HCT116 (cell line): ENCODE measurements at regions not wholly inside any gene's neighbourhood (a gene's known extent, or its start where the extent isn't known, plus 50 kb on each side); places are given as distances from the start of the nearest gene placed in this dataset.

Source experiments
- ATAC-seq: fragments of 200-7000 bp; cut with Tn5 transposase; 2 replicates; pipeline ENCODE4 v1.9.1; 2020; ENCODE audit warnings: mild to moderate bottlenecking, moderate library complexity
- BruUV-seq: library from RNA; stranded (reverse); fragments of 400-500 nt; replicated peaks from 2 replicates; lab custom pipeline; 2021; lab: Mats Ljungman, UMichigan
- CTCF ChIA-PET: fragments of 300-600 bp; sonication (Branson Sonifier 250); formaldehyde crosslinking; loops from one replicate; lab custom pipeline; 2021; ENCODE audit warnings: antibody characterized with exemption; lab: Charles Lee
- POLR2A ChIA-PET: fragments of 300-600, 350-600 bp; sonication (Branson Sonifier 250); formaldehyde crosslinking; loops from one replicate; lab custom pipeline; 2021; ENCODE audit warnings: antibody characterized with exemption; lab: Charles Lee
- RAD21 ChIA-PET, 2 experiments: fragments of 300-600 bp; sonication (Branson Sonifier 250); formaldehyde crosslinking; loops; one replicate each; lab custom pipeline; 2023; ENCODE audit warnings: low total read pairs in 2 of 2; ENCODE audit not compliant: uncharacterized antibody in 2 of 2, unreplicated experiment in 2 of 2, low non-redundant PET in 1 of 2; lab: Charles Lee
- DNase-seq: peaks from one replicate; pipeline ENCODE4 v3.0.0-alpha.2; 2010; ENCODE audit warnings: low read depth, low spot score
- H2AFZ ChIP-seq: fragments of 200-600 bp; shearing (Covaris generic), sonication (generic); 2 replicates; pipeline ENCODE4 v1.6.1; 2017; ENCODE audit warnings: low read depth, mixed run types, mixed read lengths, antibody characterized with exemption, low read length; ENCODE audit not compliant: poor library complexity, severe bottlenecking
- H3K27ac ChIP-seq: 2 replicates; pipeline ENCODE4 v1.5.1; 2012; ENCODE audit warnings: low read depth, low read length
- H3K27me3 ChIP-seq: fragments of 200-600 bp; sonication (generic); 2 replicates; pipeline ENCODE4 v1.6.1; 2016; ENCODE audit warnings: mixed run types, low read length, mixed read lengths; ENCODE audit not compliant: insufficient read depth
- H3K36me3 ChIP-seq, 2 experiments: fragments of 200-500 bp in 1 of 2; fragments of 200-600 bp in 1 of 2; sonication (Bioruptor generic) in 1 of 2; sonication (generic) in 1 of 2; 2 replicates each; pipeline versions ENCODE4 v1.5.1 to v1.6.1; 2014 to 2016; ENCODE audit warnings: low read length in 2 of 2, inconsistent platforms in 1 of 2, mixed read lengths in 1 of 2, mixed run types in 1 of 2; ENCODE audit not compliant: insufficient read depth in 2 of 2, control insufficient read depth in 1 of 2
- H3K4me1 ChIP-seq, 2 experiments: fragments of 200-600 bp in 1 of 2; sonication (generic) in 1 of 2; 2 replicates each; pipeline versions ENCODE4 v1.5.1 to v1.6.1; 2012 to 2017; ENCODE audit warnings: low read length in 2 of 2, inconsistent platforms in 1 of 2, mild to moderate bottlenecking in 1 of 2, mixed read lengths in 1 of 2, mixed run types in 1 of 2, moderate library complexity in 1 of 2; ENCODE audit not compliant: insufficient read depth in 2 of 2, control insufficient read depth in 1 of 2
- H3K4me2 ChIP-seq: fragments of 200-600 bp; sonication (generic); 2 replicates; pipeline ENCODE4 v1.6.1; 2017; ENCODE audit warnings: mixed run types, low read length, mixed read lengths
- H3K4me3 ChIP-seq, 2 experiments: fragments of 200-600 bp in 1 of 2; sonication (generic) in 1 of 2; replicated peaks in 1 of 2; 2 replicates each; pipeline ENCODE4 v1.5.1; 2011 to 2016; ENCODE audit warnings: low read length in 2 of 2, control low read depth in 1 of 2, low read depth in 1 of 2, mild to moderate bottlenecking in 1 of 2, mixed read lengths in 1 of 2, mixed run types in 1 of 2
- H3K79me2 ChIP-seq: fragments of 200-600 bp; sonication (generic); 2 replicates; pipeline ENCODE4 v1.6.1; 2017; ENCODE audit warnings: mild to moderate bottlenecking, mixed run types, low read length, moderate library complexity, mixed read lengths; ENCODE audit not compliant: insufficient read depth
- H3K9ac ChIP-seq: fragments of 200-600 bp; sonication (generic); 2 replicates; pipeline ENCODE4 v1.6.1; 2016; ENCODE audit warnings: low read length, mixed read lengths
- H3K9me2 ChIP-seq: fragments of 200-600 bp; sonication (generic), shearing (Covaris generic); 2 replicates; pipeline ENCODE4 v1.6.1; 2017; ENCODE audit warnings: mixed run types, mild to moderate bottlenecking, moderate library complexity; ENCODE audit not compliant: insufficient read depth
- H3K9me3 ChIP-seq, 2 experiments: fragments of 200-500 bp in 1 of 2; fragments of 200-600 bp in 1 of 2; sonication (Bioruptor generic) in 1 of 2; sonication (generic) in 1 of 2; 2 replicates each; pipeline ENCODE4 v1.6.1; 2014 to 2017; ENCODE audit warnings: low read length in 2 of 2, mixed read lengths in 2 of 2, inconsistent platforms in 1 of 2, low read depth in 1 of 2, mild to moderate bottlenecking in 1 of 2, mixed run types in 1 of 2, moderate library complexity in 1 of 2; ENCODE audit not compliant: control insufficient read depth in 1 of 2, insufficient read depth in 1 of 2
- H4K20me1 ChIP-seq: fragments of 200-600 bp; sonication (generic), shearing (Covaris generic); 2 replicates; pipeline ENCODE4 v1.6.1; 2017; ENCODE audit warnings: mixed run types, mild to moderate bottlenecking, moderate library complexity; ENCODE audit not compliant: insufficient read depth
- EGR1 ChIP-seq: IDR thresholded peaks from 2 replicates; pipeline ENCODE4 v1.6.1; 2012; ENCODE audit warnings: low read depth
- ELF1 ChIP-seq: IDR thresholded peaks from 2 replicates; pipeline ENCODE4 v1.6.1; 2012; ENCODE audit warnings: low read depth, borderline replicate concordance
- EZH2 ChIP-seq: fragments of 200-600 bp; sonication (generic); IDR thresholded peaks from 2 replicates; pipeline ENCODE4 v1.6.1; 2017; ENCODE audit warnings: antibody characterized with exemption, mixed run types
- EZH2phosphoT487 ChIP-seq: fragments of 200-600 bp; IDR thresholded peaks from 2 replicates; pipeline ENCODE4 v1.6.1; 2018; ENCODE audit warnings: antibody characterized with exemption, borderline replicate concordance
- FOSL1 ChIP-seq: IDR thresholded peaks from 2 replicates; pipeline ENCODE4 v1.6.1; 2012; ENCODE audit warnings: low read depth
- JUND ChIP-seq: IDR thresholded peaks from 2 replicates; pipeline ENCODE4 v1.6.1; 2012
- POLR2A ChIP-seq: IDR thresholded peaks from 2 replicates; pipeline ENCODE4 v1.7.0; 2011; ENCODE audit warnings: borderline replicate concordance; ENCODE audit not compliant: insufficient read depth, insufficient read length; ENCODE audit errors: extremely low read depth
- POLR2AphosphoS5 ChIP-seq: IDR thresholded peaks from 2 replicates; pipeline ENCODE4 v1.6.1; 2011; ENCODE audit warnings: mild to moderate bottlenecking, low read depth, low read length, moderate library complexity
- RAD21 ChIP-seq: IDR thresholded peaks from 2 replicates; pipeline ENCODE4 v1.6.1; 2012; ENCODE audit warnings: low read depth, mild to moderate bottlenecking
- REST ChIP-seq: IDR thresholded peaks from 2 replicates; pipeline ENCODE4 v1.6.1; 2012; ENCODE audit warnings: low read depth
- SIN3A ChIP-seq: IDR thresholded peaks from 2 replicates; pipeline ENCODE4 v1.6.1; 2012; ENCODE audit warnings: low read depth
- SP1 ChIP-seq: IDR thresholded peaks from 2 replicates; pipeline ENCODE4 v1.6.1; 2012; ENCODE audit warnings: low read depth
- SRF ChIP-seq: IDR thresholded peaks from 2 replicates; pipeline ENCODE4 v1.6.1; 2012; ENCODE audit warnings: low read depth
- ZBTB33 ChIP-seq: IDR thresholded peaks from 2 replicates; pipeline ENCODE4 v1.6.1; 2011; ENCODE audit warnings: mild to moderate bottlenecking, low read length, moderate library complexity; ENCODE audit not compliant: insufficient replicate concordance; ENCODE audit errors: extremely low read depth
- ZFX ChIP-seq: fragments of 450-650 bp; IDR thresholded peaks from 2 replicates; pipeline ENCODE4 v1.6.1; 2017
- ZNF274 ChIP-seq: fragments of 200-500 bp; sonication (Bioruptor generic); IDR thresholded peaks from 2 replicates; pipeline ENCODE4 v1.6.1; 2014; ENCODE audit warnings: mild to moderate bottlenecking, low read depth, low read length, inconsistent platforms
- intact Hi-C: fragments of 100-400 bp; cut with micrococcal nuclease; formaldehyde crosslinking; loops from 2 replicates; pipeline ENCODE4 v1.10.0; 2022
- TF ChIP-seq, protein P1 (sequence below), 3 experiments: fragments of 200-600 bp in 1 of 3; sonication (generic) in 1 of 3; IDR thresholded peaks in 2 of 3; conservative IDR thresholded peaks in 1 of 3; 2 replicates each; pipeline ENCODE4 v1.5.1; 2012 to 2017; ENCODE audit warnings: low read depth in 2 of 3, low read length in 2 of 3, antibody characterized with exemption in 1 of 3, borderline replicate concordance in 1 of 3, control low read depth in 1 of 3, mild to moderate bottlenecking in 1 of 3, mixed read lengths in 1 of 3, mixed run types in 1 of 3, moderate library complexity in 1 of 3; ENCODE audit not compliant: insufficient read depth in 1 of 3
- TF ChIP-seq, protein P2 (sequence below): IDR thresholded peaks from 2 replicates; pipeline ENCODE4 v1.6.1; 2012
- TF ChIP-seq, protein P3 (sequence below): IDR thresholded peaks from 2 replicates; pipeline ENCODE4 v1.6.1; 2012

DNA sequence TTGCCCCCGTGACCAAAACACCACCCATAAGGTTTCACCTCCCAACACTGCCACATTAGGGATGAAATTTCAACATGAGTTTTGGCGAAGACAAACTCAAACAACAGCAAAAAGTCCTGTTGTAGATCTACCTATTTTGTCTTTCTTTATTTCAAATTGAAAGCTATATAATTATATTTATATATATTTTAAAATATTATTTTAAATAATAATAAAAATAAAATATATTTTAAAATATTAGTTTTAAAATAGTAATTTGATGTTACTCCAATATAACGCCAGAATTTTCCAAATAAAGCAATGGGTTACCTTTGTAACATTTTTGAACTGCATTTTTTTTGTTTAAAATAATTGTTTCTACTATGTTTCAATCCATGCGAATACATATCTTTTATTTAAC is 263.5 kb upstream of the USP25 start:
- Histone ChIP-seq H3K36me3 (no peaks in the 10 kb centered on the region), H3K79me2 (no peaks in the 10 kb centered on the region), H3K27ac (no peak overlapping the region), H4K20me1 (no peaks in the 10 kb centered on the region), H3K27me3 (no peaks in the 10 kb centered on the region), H3K4me2 (no peak overlapping the region), H3K4me3 (no peak overlapping the region), H3K9ac (no peak overlapping the region), H3K4me1 (no peaks in the 10 kb centered on the region), H3K9me2 (no peaks in the 10 kb centered on the region; the same call in 1 of the 2 replicates), H3K9me3 (no peaks in the 10 kb centered on the region; a peak in 1 of 4 replicates), H2AFZ (no peak overlapping the region)
- TF ChIP-seq SIN3A (no peak), RAD21 (no peak), ZNF274 (no peak), EGR1 (no peak), ELF1 (no peak), FOSL1 (no peak), ZFX (no peak), ZBTB33 (no peak), SRF (no peak), POLR2A (no peak), EZH2phosphoT487 (no peak), EZH2 (no peak), REST (no peak), JUND (no peak), POLR2AphosphoS5 (no peak), SP1 (no peak)
- TF ChIP-seq, protein P1, sequence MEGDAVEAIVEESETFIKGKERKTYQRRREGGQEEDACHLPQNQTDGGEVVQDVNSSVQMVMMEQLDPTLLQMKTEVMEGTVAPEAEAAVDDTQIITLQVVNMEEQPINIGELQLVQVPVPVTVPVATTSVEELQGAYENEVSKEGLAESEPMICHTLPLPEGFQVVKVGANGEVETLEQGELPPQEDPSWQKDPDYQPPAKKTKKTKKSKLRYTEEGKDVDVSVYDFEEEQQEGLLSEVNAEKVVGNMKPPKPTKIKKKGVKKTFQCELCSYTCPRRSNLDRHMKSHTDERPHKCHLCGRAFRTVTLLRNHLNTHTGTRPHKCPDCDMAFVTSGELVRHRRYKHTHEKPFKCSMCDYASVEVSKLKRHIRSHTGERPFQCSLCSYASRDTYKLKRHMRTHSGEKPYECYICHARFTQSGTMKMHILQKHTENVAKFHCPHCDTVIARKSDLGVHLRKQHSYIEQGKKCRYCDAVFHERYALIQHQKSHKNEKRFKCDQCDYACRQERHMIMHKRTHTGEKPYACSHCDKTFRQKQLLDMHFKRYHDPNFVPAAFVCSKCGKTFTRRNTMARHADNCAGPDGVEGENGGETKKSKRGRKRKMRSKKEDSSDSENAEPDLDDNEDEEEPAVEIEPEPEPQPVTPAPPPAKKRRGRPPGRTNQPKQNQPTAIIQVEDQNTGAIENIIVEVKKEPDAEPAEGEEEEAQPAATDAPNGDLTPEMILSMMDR (IDR thresholded peaks at IDR 0.05 in 2 of 3, conservative IDR thresholded peaks at IDR 0.05 in 1 of 3; ENCODE audit: borderline replicate concordance in 1 of 3, insufficient read depth in 1 of 3, low read depth in 2 of 3, low read length in 2 of 3): no peak
- TF ChIP-seq, protein P2, sequence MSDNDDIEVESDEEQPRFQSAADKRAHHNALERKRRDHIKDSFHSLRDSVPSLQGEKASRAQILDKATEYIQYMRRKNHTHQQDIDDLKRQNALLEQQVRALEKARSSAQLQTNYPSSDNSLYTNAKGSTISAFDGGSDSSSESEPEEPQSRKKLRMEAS: no peak
- TF ChIP-seq, protein P3, sequence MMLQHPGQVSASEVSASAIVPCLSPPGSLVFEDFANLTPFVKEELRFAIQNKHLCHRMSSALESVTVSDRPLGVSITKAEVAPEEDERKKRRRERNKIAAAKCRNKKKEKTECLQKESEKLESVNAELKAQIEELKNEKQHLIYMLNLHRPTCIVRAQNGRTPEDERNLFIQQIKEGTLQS: no peak
- ChIA-PET CTCF (no interaction called here), POLR2A (no interaction called here), RAD21 (no interaction called here)
- no peak for ATAC-seq
- intact Hi-C loops: no loop called here
- DNase-seq: no peak
- no TSS peak for BruUV-seq
